H9 (cell line): ENCODE measurements at regions not wholly inside any gene's neighbourhood (a gene's known extent, or its start where the extent isn't known, plus 50 kb on each side); places are given as distances from the start of the nearest gene placed in this dataset.

Source experiments
- DNase-seq: peaks from one replicate; pipeline ENCODE4 v3.0.0-alpha.2; 2017
- H2AFZ ChIP-seq: one replicate; pipeline ENCODE4 v1.6.1; 2013; ENCODE audit warnings: mild to moderate bottlenecking, low read length, control low read depth, moderate library complexity
- H2AK5ac ChIP-seq: 2 replicates; pipeline ENCODE4 v1.6.1; 2013; ENCODE audit warnings: low read length, control low read depth, mixed read lengths; ENCODE audit not compliant: insufficient read length
- H2BK120ac ChIP-seq: one replicate; pipeline ENCODE4 v1.6.1; 2013; ENCODE audit warnings: low read depth, mild to moderate bottlenecking, low read length, control low read depth, inconsistent platforms; ENCODE audit not compliant: poor library complexity, severe bottlenecking
- H2BK12ac ChIP-seq: 2 replicates; pipeline ENCODE4 v1.6.1; 2013; ENCODE audit warnings: low read length, control low read depth, mixed read lengths, low read depth; ENCODE audit not compliant: insufficient read length
- H2BK15ac ChIP-seq: 2 replicates; pipeline ENCODE4 v1.6.1; 2013; ENCODE audit warnings: low read depth, low read length, control low read depth
- H2BK20ac ChIP-seq: one replicate; pipeline ENCODE4 v1.6.1; 2013; ENCODE audit warnings: low read depth, mild to moderate bottlenecking, low read length, control low read depth, inconsistent platforms; ENCODE audit not compliant: poor library complexity, severe bottlenecking
- H2BK5ac ChIP-seq: 2 replicates; pipeline ENCODE4 v1.6.1; 2013; ENCODE audit warnings: low read length, control low read depth, mixed read lengths; ENCODE audit not compliant: insufficient read length
- H3K14ac ChIP-seq: 2 replicates; pipeline ENCODE4 v1.6.1; 2013; ENCODE audit warnings: low read length, control low read depth; ENCODE audit not compliant: insufficient read depth
- H3K18ac ChIP-seq: 2 replicates; pipeline ENCODE4 v1.6.1; 2013; ENCODE audit warnings: low read depth, mild to moderate bottlenecking, mixed read lengths, low read length, control low read depth; ENCODE audit not compliant: insufficient read length
- H3K23ac ChIP-seq: 2 replicates; pipeline ENCODE4 v1.6.1; 2013; ENCODE audit warnings: low read length, control low read depth, mixed read lengths, low read depth; ENCODE audit not compliant: insufficient read length
- H3K23me2 ChIP-seq: 2 replicates; pipeline ENCODE4 v1.6.1; 2013; ENCODE audit warnings: low read depth, mild to moderate bottlenecking, mixed read lengths, low read length, control low read depth; ENCODE audit not compliant: insufficient read length, poor library complexity, severe bottlenecking
- H3K27ac ChIP-seq: 2 replicates; pipeline ENCODE4 v1.5.1; 2013; ENCODE audit warnings: low read length, control low read depth, mixed read lengths, low read depth; ENCODE audit not compliant: insufficient read length
- H3K27me3 ChIP-seq: 2 replicates; pipeline ENCODE4 v1.6.1; 2013; ENCODE audit warnings: low read length, control low read depth, inconsistent platforms; ENCODE audit not compliant: insufficient read depth
- H3K4ac ChIP-seq: 2 replicates; pipeline ENCODE4 v1.6.1; 2013; ENCODE audit warnings: low read depth, mild to moderate bottlenecking, control low read depth, inconsistent platforms, low read length, moderate library complexity
- H3K4me1 ChIP-seq: 2 replicates; pipeline ENCODE4 v1.6.1; 2013; ENCODE audit warnings: low read length, control low read depth, inconsistent platforms; ENCODE audit not compliant: insufficient read depth
- H3K4me2 ChIP-seq: 2 replicates; pipeline ENCODE4 v1.6.1; 2013; ENCODE audit warnings: low read length, control low read depth, mixed read lengths; ENCODE audit not compliant: insufficient read length, insufficient read depth
- H3K56ac ChIP-seq: 2 replicates; pipeline ENCODE4 v1.6.1; 2013; ENCODE audit warnings: low read depth, mild to moderate bottlenecking, mixed read lengths, low read length, control low read depth; ENCODE audit not compliant: insufficient read length
- H3K79me1 ChIP-seq: 2 replicates; pipeline ENCODE4 v1.6.1; 2013; ENCODE audit warnings: low read depth, mild to moderate bottlenecking, moderate library complexity, low read length, control low read depth, inconsistent platforms; ENCODE audit not compliant: insufficient read depth, poor library complexity, severe bottlenecking
- H3K79me2 ChIP-seq: 2 replicates; pipeline ENCODE4 v1.6.1; 2013; ENCODE audit warnings: low read length, control low read depth, inconsistent platforms; ENCODE audit not compliant: insufficient read depth
- H3K9ac ChIP-seq: 2 replicates; pipeline ENCODE4 v1.6.1; 2013; ENCODE audit warnings: low read length, control low read depth, mixed read lengths; ENCODE audit not compliant: insufficient read length; ENCODE audit errors: extremely low read depth
- H3K9me3 ChIP-seq: one replicate; pipeline ENCODE4 v1.6.1; 2013; ENCODE audit warnings: low read depth, low read length, inconsistent platforms; ENCODE audit not compliant: control insufficient read depth
- H3T11ph ChIP-seq: one replicate; pipeline ENCODE4 v1.6.1; 2013; ENCODE audit warnings: mild to moderate bottlenecking, low read length, control low read depth, inconsistent platforms
- H4K20me1 ChIP-seq: one replicate; pipeline ENCODE4 v1.6.1; 2013; ENCODE audit not compliant: control insufficient read depth, insufficient read length, insufficient read depth
- H4K5ac ChIP-seq: 2 replicates; pipeline ENCODE4 v1.6.1; 2013; ENCODE audit warnings: low read depth, mild to moderate bottlenecking, mixed read lengths, low read length, control low read depth; ENCODE audit not compliant: insufficient read length
- H4K8ac ChIP-seq: replicated peaks from 2 replicates; pipeline ENCODE4 v1.6.1; 2013; ENCODE audit warnings: low read length, control low read depth, mixed read lengths, low read depth; ENCODE audit not compliant: insufficient read length
- H4K91ac ChIP-seq: 2 replicates; pipeline ENCODE4 v1.6.1; 2013; ENCODE audit warnings: low read depth, mild to moderate bottlenecking, moderate library complexity, mixed read lengths, low read length, control low read depth; ENCODE audit not compliant: insufficient read length
- H3K27ac Mint-ChIP-seq, 3 experiments: 2 replicates in 2 of 3; 3 replicates in 1 of 3; pipeline ENCODE4 v1.8.0; 2020 to 2021; ENCODE audit warnings: mixed read lengths in 3 of 3, mild to moderate bottlenecking in 1 of 3, moderate library complexity in 1 of 3
- H3K27me3 Mint-ChIP-seq: 2 replicates; pipeline ENCODE4 v1.8.0; 2021; ENCODE audit warnings: low read depth, mild to moderate bottlenecking, moderate library complexity, mixed read lengths
- H3K36me3 Mint-ChIP-seq, 3 experiments: 2 replicates in 2 of 3; 3 replicates in 1 of 3; pipeline ENCODE4 v1.8.0; 2020 to 2021; ENCODE audit warnings: low read depth in 3 of 3, mixed read lengths in 3 of 3; ENCODE audit not compliant: insufficient read depth in 1 of 3
- H3K4me1 Mint-ChIP-seq, 2 experiments: 2 replicates each; pipeline ENCODE4 v1.8.0; 2020; ENCODE audit warnings: mixed read lengths in 2 of 2
- H3K4me3 Mint-ChIP-seq, 2 experiments: 2 replicates in 1 of 2; 3 replicates in 1 of 2; pipeline ENCODE4 v1.8.0; 2020 to 2021; ENCODE audit warnings: mild to moderate bottlenecking in 2 of 2, mixed read lengths in 2 of 2, moderate library complexity in 1 of 2
- H3K9me3 Mint-ChIP-seq, 2 experiments: 2 replicates in 1 of 2; 3 replicates in 1 of 2; pipeline ENCODE4 v1.8.0; 2020; ENCODE audit warnings: mild to moderate bottlenecking in 2 of 2, mixed read lengths in 2 of 2, moderate library complexity in 1 of 2
- WGBS: extraction: QIAGEN DNeasy Blood & Tissue Kit; methylation state at CpG from one replicate; pipeline ENCODE4 v1.1.7; 2013; ENCODE audit warnings: missing lambda C conversion rate, low lambda C conversion rate, mixed read lengths; ENCODE audit not compliant: insufficient read length; ENCODE audit errors: extremely low coverage; 5-methylcytosine and 5-hydroxymethylcytosine counted together
- TF ChIP-seq, protein P1 (sequence below): fragments of 200-600 bp; sonication (generic); conservative IDR thresholded peaks from 3 replicates; pipeline ENCODE4 v1.8.0; 2021; ENCODE audit warnings: antibody characterized with exemption, mild to moderate bottlenecking

DNA sequence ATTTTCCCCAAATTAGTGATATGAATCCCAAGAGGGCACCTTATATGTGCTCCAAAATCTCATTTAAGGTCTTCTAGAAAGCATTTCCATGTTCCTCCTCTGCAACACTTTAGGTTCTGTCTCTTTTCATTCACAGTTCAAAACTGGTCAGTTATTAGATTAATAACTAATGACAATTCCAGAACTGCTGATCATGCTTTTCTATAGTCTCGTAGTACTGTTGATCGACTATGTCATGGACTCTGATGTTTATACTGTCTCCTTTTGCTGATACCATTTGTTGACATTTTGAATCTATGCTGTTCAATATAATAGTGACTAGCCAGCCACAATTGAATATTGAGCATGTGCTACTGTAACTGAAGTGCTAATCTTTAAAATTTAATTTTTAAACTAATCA lies 728.3 kb downstream of the LRFN5 start:
- H2BK12ac ChIP-seq = no peak overlapping the region
- no peak overlapping the region for H2AFZ ChIP-seq
- H3K23ac ChIP-seq = no peak overlapping the region
- no CpG with 5 or more reads among the region's 2 CpGs for WGBS
- no peaks in the 10 kb centered on the region for H3K79me2 ChIP-seq
- TF ChIP-seq, protein P1, sequence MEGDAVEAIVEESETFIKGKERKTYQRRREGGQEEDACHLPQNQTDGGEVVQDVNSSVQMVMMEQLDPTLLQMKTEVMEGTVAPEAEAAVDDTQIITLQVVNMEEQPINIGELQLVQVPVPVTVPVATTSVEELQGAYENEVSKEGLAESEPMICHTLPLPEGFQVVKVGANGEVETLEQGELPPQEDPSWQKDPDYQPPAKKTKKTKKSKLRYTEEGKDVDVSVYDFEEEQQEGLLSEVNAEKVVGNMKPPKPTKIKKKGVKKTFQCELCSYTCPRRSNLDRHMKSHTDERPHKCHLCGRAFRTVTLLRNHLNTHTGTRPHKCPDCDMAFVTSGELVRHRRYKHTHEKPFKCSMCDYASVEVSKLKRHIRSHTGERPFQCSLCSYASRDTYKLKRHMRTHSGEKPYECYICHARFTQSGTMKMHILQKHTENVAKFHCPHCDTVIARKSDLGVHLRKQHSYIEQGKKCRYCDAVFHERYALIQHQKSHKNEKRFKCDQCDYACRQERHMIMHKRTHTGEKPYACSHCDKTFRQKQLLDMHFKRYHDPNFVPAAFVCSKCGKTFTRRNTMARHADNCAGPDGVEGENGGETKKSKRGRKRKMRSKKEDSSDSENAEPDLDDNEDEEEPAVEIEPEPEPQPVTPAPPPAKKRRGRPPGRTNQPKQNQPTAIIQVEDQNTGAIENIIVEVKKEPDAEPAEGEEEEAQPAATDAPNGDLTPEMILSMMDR = no peak
- H4K5ac ChIP-seq = no peak overlapping the region
- no peak overlapping the region for H2BK5ac ChIP-seq
- H3K18ac ChIP-seq = no peak overlapping the region
- no peak overlapping the region for H4K8ac ChIP-seq
- H3K9ac ChIP-seq = no peak overlapping the region
- no peaks in the 10 kb centered on the region for H3K23me2 ChIP-seq
- peaks cover 17 to 20% of the 10 kb centered on the region in 2 experiments for H3K4me1 Mint-ChIP-seq
- H3K9me3 ChIP-seq = no peaks in the 10 kb centered on the region
- no peak overlapping the region for H3K4me2 ChIP-seq
- DNase-seq = no peak
- H2BK120ac ChIP-seq = no peak overlapping the region
- no peak overlapping the region for H3K14ac ChIP-seq
- peaks cover 7 to 21% (median 10%) of the 10 kb centered on the region in 3 experiments; a peak in 6 of 7 replicates for H3K36me3 Mint-ChIP-seq
- H3K27me3 ChIP-seq = peaks cover 6% of the 10 kb centered on the region; the same call in 1 of the 2 replicates
- H3K4ac ChIP-seq = no peak overlapping the region
- H2AK5ac ChIP-seq = no peak overlapping the region
- H3K79me1 ChIP-seq = no peaks in the 10 kb centered on the region
- no peak overlapping the region for H3K27ac ChIP-seq
- H3K27me3 Mint-ChIP-seq = peaks cover 51% of the 10 kb centered on the region
- H2BK15ac ChIP-seq = no peak overlapping the region
- no peak overlapping the region for H2BK20ac ChIP-seq
- H4K91ac ChIP-seq = no peak overlapping the region
- H4K20me1 ChIP-seq = no peaks in the 10 kb centered on the region
- H3K4me1 ChIP-seq = peaks cover 2% of the 10 kb centered on the region; the same call in 1 of the 2 replicates
- H3K9me3 Mint-ChIP-seq = peaks cover 14 to 20% of the 10 kb centered on the region in 2 experiments
- H3K4me3 Mint-ChIP-seq = no peak overlapping the region
- H3T11ph ChIP-seq = no peak overlapping the region
- H3K27ac Mint-ChIP-seq = no peak overlapping the region
- no peak overlapping the region for H3K56ac ChIP-seq
